WTC11 (cell line): ENCODE measurements at regions not wholly inside any gene's neighbourhood (a gene's known extent, or its start where the extent isn't known, plus 50 kb on each side); places are given as distances from the start of the nearest gene placed in this dataset.

ENCODE experiments used
- ELF4 ChIP-seq: sonication (generic); formaldehyde crosslinking; IDR thresholded peaks from 2 replicates; pipeline ENCODE4 v1.8.1; 2022; ENCODE audit warnings: low read depth, mild to moderate bottlenecking, moderate library complexity, missing genetic modification reagents
- ESRRA ChIP-seq: sonication (generic); formaldehyde crosslinking; IDR thresholded peaks from 2 replicates; pipeline ENCODE4 v1.8.1; 2022; ENCODE audit warnings: mild to moderate bottlenecking, missing genetic modification reagents, borderline replicate concordance
- ETV6 ChIP-seq: sonication (generic); formaldehyde crosslinking; IDR thresholded peaks from 2 replicates; pipeline ENCODE4 v1.8.1; 2022; ENCODE audit warnings: mild to moderate bottlenecking, missing genetic modification reagents
- MXD4 ChIP-seq: fragments of 250-450 bp; sonication (Bioruptor Pico); IDR thresholded peaks from 2 replicates; pipeline ENCODE4 v1.8.0; 2021; ENCODE audit warnings: mild to moderate bottlenecking, moderate library complexity, borderline replicate concordance
- NR1H2 ChIP-seq: sonication (generic); formaldehyde crosslinking; IDR thresholded peaks from 2 replicates; pipeline ENCODE4 v1.9.0; 2021; ENCODE audit warnings: mild to moderate bottlenecking, moderate library complexity, missing genetic modification reagents
- TF ChIP-seq, protein P1 (sequence below): fragments of 200-600 bp; IDR thresholded peaks from 2 replicates; pipeline ENCODE4 v1.8.0; 2022; ENCODE audit warnings: antibody characterized with exemption
- TF ChIP-seq, protein P2 (sequence below): sonication (generic); formaldehyde crosslinking; IDR thresholded peaks from 2 replicates; pipeline ENCODE4 v1.8.0; 2022; ENCODE audit warnings: mild to moderate bottlenecking, missing genetic modification reagents
- TF ChIP-seq, protein P3 (sequence below): sonication (generic); formaldehyde crosslinking; conservative IDR thresholded peaks from 2 replicates; pipeline ENCODE4 v1.8.1; 2023; ENCODE audit warnings: mild to moderate bottlenecking, low read depth, missing genetic modification reagents, moderate library complexity
- TF ChIP-seq, protein P4 (sequence below): sonication (generic); formaldehyde crosslinking; IDR thresholded peaks from 2 replicates; pipeline ENCODE4 v1.8.1; 2023; ENCODE audit warnings: mild to moderate bottlenecking, moderate library complexity, missing genetic modification reagents
- TF ChIP-seq, protein P5 (sequence below): sonication (generic); formaldehyde crosslinking; IDR thresholded peaks from 2 replicates; pipeline ENCODE4 v1.8.1; 2023; ENCODE audit warnings: mild to moderate bottlenecking, missing genetic modification reagents, borderline replicate concordance

DNA sequence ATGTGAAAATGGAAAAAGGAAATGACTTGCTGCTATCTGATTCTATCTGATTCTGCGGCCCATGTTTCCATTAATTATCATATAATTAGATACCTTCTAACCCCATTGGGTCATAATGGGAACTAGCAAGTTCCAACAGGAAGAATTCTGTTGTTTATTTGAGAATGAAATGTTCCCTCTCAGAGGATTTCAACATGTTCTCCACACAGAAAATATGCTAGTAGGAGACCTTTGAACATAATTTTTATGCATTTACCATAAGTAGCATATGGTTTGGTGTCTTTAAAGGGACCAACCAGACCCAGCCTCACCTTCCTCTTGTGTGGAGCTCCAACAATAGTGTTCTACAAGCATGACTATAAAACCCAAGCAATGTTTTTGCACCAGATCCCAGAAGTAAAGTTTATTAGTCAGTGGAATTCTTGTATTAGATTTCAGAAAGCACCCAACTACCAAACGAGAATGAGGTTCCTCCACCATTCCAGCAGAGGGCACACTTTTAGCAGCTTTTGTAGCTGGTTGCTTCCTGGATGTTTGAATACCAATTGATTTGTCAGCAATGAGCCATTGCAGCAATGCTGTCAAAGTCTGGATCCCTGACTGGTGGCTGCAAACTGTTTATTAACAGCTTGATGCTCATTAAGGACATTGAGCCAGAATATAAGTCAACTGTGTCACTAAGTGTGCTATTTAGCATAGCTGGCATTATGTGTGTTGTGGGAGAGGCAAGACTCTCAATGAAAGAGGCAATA lies 143.6 kb upstream of the GJE1 start:
- TF ChIP-seq, protein P1, sequence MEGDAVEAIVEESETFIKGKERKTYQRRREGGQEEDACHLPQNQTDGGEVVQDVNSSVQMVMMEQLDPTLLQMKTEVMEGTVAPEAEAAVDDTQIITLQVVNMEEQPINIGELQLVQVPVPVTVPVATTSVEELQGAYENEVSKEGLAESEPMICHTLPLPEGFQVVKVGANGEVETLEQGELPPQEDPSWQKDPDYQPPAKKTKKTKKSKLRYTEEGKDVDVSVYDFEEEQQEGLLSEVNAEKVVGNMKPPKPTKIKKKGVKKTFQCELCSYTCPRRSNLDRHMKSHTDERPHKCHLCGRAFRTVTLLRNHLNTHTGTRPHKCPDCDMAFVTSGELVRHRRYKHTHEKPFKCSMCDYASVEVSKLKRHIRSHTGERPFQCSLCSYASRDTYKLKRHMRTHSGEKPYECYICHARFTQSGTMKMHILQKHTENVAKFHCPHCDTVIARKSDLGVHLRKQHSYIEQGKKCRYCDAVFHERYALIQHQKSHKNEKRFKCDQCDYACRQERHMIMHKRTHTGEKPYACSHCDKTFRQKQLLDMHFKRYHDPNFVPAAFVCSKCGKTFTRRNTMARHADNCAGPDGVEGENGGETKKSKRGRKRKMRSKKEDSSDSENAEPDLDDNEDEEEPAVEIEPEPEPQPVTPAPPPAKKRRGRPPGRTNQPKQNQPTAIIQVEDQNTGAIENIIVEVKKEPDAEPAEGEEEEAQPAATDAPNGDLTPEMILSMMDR, result peak; percentile 79
- TF ChIP-seq, protein P2, sequence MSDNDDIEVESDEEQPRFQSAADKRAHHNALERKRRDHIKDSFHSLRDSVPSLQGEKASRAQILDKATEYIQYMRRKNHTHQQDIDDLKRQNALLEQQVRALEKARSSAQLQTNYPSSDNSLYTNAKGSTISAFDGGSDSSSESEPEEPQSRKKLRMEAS (CRISPR knock-in tag), result no peak
- TF ChIP-seq, protein P3, sequence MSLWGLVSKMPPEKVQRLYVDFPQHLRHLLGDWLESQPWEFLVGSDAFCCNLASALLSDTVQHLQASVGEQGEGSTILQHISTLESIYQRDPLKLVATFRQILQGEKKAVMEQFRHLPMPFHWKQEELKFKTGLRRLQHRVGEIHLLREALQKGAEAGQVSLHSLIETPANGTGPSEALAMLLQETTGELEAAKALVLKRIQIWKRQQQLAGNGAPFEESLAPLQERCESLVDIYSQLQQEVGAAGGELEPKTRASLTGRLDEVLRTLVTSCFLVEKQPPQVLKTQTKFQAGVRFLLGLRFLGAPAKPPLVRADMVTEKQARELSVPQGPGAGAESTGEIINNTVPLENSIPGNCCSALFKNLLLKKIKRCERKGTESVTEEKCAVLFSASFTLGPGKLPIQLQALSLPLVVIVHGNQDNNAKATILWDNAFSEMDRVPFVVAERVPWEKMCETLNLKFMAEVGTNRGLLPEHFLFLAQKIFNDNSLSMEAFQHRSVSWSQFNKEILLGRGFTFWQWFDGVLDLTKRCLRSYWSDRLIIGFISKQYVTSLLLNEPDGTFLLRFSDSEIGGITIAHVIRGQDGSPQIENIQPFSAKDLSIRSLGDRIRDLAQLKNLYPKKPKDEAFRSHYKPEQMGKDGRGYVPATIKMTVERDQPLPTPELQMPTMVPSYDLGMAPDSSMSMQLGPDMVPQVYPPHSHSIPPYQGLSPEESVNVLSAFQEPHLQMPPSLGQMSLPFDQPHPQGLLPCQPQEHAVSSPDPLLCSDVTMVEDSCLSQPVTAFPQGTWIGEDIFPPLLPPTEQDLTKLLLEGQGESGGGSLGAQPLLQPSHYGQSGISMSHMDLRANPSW (CRISPR knock-in tag), result no peak
- TF ChIP-seq NR1H2 (no peak), ELF4 (CRISPR knock-in tag) (no peak), ESRRA (CRISPR knock-in tag) (no peak), MXD4 (no peak), ETV6 (no peak)
- TF ChIP-seq, protein P4, sequence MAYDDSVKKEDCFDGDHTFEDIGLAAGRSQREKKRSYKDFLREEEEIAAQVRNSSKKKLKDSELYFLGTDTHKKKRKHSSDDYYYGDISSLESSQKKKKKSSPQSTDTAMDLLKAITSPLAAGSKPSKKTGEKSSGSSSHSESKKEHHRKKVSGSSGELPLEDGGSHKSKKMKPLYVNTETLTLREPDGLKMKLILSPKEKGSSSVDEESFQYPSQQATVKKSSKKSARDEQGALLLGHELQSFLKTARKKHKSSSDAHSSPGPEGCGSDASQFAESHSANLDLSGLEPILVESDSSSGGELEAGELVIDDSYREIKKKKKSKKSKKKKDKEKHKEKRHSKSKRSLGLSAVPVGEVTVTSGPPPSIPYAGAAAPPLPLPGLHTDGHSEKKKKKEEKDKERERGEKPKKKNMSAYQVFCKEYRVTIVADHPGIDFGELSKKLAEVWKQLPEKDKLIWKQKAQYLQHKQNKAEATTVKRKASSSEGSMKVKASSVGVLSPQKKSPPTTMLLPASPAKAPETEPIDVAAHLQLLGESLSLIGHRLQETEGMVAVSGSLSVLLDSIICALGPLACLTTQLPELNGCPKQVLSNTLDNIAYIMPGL, result no peak
- TF ChIP-seq, protein P5, sequence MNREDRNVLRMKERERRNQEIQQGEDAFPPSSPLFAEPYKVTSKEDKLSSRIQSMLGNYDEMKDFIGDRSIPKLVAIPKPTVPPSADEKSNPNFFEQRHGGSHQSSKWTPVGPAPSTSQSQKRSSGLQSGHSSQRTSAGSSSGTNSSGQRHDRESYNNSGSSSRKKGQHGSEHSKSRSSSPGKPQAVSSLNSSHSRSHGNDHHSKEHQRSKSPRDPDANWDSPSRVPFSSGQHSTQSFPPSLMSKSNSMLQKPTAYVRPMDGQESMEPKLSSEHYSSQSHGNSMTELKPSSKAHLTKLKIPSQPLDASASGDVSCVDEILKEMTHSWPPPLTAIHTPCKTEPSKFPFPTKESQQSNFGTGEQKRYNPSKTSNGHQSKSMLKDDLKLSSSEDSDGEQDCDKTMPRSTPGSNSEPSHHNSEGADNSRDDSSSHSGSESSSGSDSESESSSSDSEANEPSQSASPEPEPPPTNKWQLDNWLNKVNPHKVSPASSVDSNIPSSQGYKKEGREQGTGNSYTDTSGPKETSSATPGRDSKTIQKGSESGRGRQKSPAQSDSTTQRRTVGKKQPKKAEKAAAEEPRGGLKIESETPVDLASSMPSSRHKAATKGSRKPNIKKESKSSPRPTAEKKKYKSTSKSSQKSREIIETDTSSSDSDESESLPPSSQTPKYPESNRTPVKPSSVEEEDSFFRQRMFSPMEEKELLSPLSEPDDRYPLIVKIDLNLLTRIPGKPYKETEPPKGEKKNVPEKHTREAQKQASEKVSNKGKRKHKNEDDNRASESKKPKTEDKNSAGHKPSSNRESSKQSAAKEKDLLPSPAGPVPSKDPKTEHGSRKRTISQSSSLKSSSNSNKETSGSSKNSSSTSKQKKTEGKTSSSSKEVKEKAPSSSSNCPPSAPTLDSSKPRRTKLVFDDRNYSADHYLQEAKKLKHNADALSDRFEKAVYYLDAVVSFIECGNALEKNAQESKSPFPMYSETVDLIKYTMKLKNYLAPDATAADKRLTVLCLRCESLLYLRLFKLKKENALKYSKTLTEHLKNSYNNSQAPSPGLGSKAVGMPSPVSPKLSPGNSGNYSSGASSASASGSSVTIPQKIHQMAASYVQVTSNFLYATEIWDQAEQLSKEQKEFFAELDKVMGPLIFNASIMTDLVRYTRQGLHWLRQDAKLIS (CRISPR knock-in tag), result no peak
